ENCODE measurements at regions not wholly inside any gene's neighbourhood (a gene's known extent, or its start where the extent isn't known, plus 50 kb on each side); places are given as distances from the start of the nearest gene placed in this dataset.

- DNase-seq = no peak
- Histone ChIP-seq H3K9me3 (no peaks in the 10 kb centered on the region), H3K4me1 (no peaks in the 10 kb centered on the region), H3K4me3 (no peak overlapping the region), H3K27ac (no peak overlapping the region), H3K27me3 (no peaks in the 10 kb centered on the region), H3K36me3 (no peaks in the 10 kb centered on the region)
- TF ChIP-seq EP300 (IDR thresholded peaks at IDR 0.05) (no peak), CTCF (IDR thresholded peaks at IDR 0.05) (no peak), POLR2AphosphoS5 (IDR thresholded peaks at IDR 0.05) (no peak), POLR2A (IDR thresholded peaks at IDR 0.05) (no peak)
- ATAC-seq (ENCODE audit: low FRiP score in 2 of 2) = no peak
- WGBS, 2 donors = 87 to 96% methylated on average over 1 of the region's 1 CpG
These were observed 133.9 kb upstream of the ANKRD55 start for GRCh38 chr5:56366986-56367385.

GRCh38 chr5:56361398-56361797, 128.3 kb upstream of the ANKRD55 start:
- Histone ChIP-seq H3K27ac (no peak overlapping the region), H3K27me3 (no peaks in the 10 kb centered on the region), H3K4me1 (peaks cover 0 to 5% (median 3%) of the 10 kb centered on the region in 4 donors), H3K36me3 (no peaks in the 10 kb centered on the region), H3K9me3 (no peaks in the 10 kb centered on the region), H3K4me3 (no peak overlapping the region)
- 83 to 96% methylated on average over 2 of the region's 2 CpGs for WGBS, 2 donors
- no peak for DNase-seq
- no peak for ATAC-seq (ENCODE audit: low FRiP score in 2 of 2)
- TF ChIP-seq POLR2AphosphoS5 (IDR thresholded peaks at IDR 0.05) = no peak
- no peak for TF ChIP-seq POLR2A (IDR thresholded peaks at IDR 0.05)
- no peak for TF ChIP-seq EP300 (IDR thresholded peaks at IDR 0.05)
- TF ChIP-seq CTCF (IDR thresholded peaks at IDR 0.05) = no peak

DNA sequence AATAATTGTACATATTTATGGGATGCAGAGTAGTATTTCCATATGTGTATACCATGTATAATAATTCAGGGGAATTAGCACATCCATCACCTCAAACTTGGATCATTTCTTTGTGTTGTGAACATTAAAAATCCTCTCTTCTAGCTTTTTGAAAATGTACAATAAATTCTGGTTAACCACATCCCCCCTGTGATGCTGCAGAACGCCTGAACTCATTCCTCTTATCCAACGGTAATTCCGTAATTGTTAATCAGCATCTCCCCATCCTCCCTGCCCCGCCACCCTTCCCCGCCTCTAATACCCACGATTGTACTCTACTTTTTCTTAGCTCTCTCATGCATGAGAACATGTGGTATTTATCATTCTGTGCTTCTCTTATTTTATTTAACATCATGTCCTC, 127.7 kb upstream of the ANKRD55 start:
- no peak overlapping the region for H3K27ac ChIP-seq
- no peaks in the 10 kb centered on the region for H3K27me3 ChIP-seq
- WGBS, 2 donors = 69 to 76% methylated on average over 6 of the region's 6 CpGs
- no peaks in the 10 kb centered on the region for H3K36me3 ChIP-seq
- DNase-seq = no peak
- no peaks in the 10 kb centered on the region for H3K9me3 ChIP-seq
- H3K4me3 ChIP-seq = no peak overlapping the region
- ATAC-seq (ENCODE audit: low FRiP score in 2 of 2) = no peak
- TF ChIP-seq POLR2A (IDR thresholded peaks at IDR 0.05) (no peak), POLR2AphosphoS5 (IDR thresholded peaks at IDR 0.05) (no peak), CTCF (IDR thresholded peaks at IDR 0.05) (no peak), EP300 (IDR thresholded peaks at IDR 0.05) (no peak)
- H3K4me1 ChIP-seq = peaks cover 0 to 5% (median 4%) of the 10 kb centered on the region in 4 donors

DNA sequence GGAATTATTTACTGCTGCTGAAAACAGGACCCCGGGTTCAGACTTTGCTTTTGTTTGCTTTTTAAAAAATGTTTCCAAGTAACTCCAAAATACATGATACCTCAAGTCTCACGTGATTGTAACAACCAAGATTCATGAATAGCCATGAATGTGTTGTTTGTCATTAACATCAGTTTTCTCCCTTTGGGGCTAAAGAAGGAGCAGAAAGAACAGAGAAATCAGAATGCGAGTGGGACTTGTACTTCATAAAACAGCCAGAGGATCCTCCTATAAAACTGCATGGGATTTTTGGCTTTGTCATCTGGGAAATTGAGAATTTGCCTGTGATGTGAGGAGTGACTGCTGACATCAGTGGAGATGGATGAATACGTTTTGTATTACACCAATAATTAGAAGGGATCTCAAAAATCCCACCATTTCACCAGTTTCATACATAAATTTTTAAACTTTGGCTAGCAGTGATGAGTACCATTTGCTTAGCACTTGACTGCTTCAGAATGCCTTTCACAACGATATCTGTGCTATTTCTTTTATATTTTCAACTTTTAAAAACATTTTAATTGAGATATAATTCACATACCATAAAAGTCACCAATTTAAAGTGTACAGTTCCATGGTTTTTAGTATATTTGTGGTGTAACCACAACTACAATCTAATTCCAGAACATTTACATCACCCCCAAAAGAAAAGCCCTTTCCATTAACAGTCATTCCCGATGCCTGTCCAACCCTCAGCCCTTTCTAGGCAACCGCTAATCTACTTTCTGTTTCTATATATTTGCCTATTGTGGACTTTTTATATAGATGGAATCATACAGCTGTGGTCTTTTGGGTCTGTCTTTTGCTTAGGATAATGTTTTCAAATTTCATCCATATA, 126.9 kb upstream of the ANKRD55 start:
- H3K4me3 ChIP-seq = no peak overlapping the region
- WGBS, 2 donors = 83 to 88% methylated on average over 7 of the region's 7 CpGs
- peaks cover 0 to 5% (median 4%) of the 10 kb centered on the region in 4 donors for H3K4me1 ChIP-seq
- ATAC-seq (ENCODE audit: low FRiP score in 2 of 2) (no peak), DNase-seq (no peak)
- H3K9me3 ChIP-seq = no peaks in the 10 kb centered on the region
- H3K27ac ChIP-seq = no peak overlapping the region
- TF ChIP-seq POLR2AphosphoS5 (IDR thresholded peaks at IDR 0.05) = no peak
- no peak for TF ChIP-seq POLR2A (IDR thresholded peaks at IDR 0.05)
- no peak for TF ChIP-seq CTCF (IDR thresholded peaks at IDR 0.05)
- TF ChIP-seq EP300 (IDR thresholded peaks at IDR 0.05) = no peak
- H3K27me3 ChIP-seq = no peaks in the 10 kb centered on the region
- no peaks in the 10 kb centered on the region for H3K36me3 ChIP-seq

All from upper lobe of left lung (tissue), 6 donors.